ENCODE measurements at regions not wholly inside any gene's neighbourhood (a gene's known extent, or its start where the extent isn't known, plus 50 kb on each side); places are given as distances from the start of the nearest gene placed in this dataset.
"Not testable (repeated sequence)": the region's sequence is repeated elsewhere in the genome, so short reads cannot be mapped to it uniquely, and the experiment has no call there.

DNA sequence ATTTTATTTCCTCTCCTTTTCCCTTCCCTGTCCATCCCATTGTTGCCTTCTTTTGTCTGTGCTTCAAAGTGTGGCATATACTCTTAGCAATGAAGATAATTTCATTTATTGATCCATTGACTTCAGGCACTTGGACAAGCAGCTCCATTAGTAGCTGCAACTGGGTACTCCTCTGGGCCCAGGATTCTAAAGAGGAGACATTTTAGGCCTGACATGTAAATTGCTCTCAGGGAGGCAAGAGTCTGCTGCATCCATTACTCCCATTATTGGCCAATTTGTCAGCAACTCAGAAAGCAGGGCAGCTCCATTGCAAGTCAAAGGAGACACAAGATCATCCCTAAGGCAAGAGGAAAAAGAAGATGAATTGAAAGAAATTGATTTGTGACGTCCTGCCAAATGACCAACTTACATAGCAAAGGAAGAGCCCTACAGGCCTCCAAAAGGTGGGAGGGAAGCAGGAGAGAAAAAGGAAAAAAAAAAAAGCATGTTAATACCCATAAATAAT lies 1094.1 kb upstream of the FLRT2 start:
- DNase-seq (ENCODE audit: low read depth) = no peak

DNA sequence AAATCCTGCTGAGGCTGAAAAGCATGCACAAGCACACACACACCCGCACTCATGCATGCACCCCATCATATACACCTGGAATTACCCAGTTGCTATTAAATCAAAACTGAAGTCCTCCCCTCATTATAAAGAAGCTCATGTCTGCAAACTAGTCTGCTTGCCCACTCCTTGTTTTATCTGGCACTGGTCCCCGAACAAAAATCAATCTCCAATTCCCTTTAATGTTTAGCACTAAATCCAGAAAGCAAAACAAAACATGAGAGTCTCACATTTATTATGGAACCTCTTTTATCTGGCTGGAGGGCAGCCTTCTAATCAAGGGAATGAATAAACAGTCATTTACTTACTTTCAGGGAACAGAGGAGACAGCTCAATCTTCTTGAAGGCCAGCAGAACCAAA lies 1093.4 kb upstream of the FLRT2 start:
- no peak for DNase-seq (ENCODE audit: low read depth)

DNA sequence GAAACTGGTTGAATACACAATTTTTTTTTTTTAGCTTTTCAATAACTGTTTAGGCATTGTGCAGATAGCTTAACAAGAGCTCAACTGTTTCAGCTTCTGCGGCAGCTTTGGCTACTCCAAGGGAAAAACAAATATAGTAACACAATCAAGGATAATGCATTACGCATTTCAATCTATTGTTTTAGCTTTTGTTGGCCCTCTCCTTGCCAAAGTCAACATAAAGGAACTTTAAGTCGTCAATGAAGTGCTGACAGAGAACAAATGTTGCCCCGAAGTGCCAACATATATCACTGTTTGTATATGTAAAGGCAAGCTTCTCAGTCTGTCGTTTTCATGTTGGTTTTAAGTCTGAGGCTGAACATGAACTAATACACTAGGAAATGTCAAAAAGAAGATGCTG lies 1087.4 kb upstream of the FLRT2 start:
- no peak for DNase-seq (ENCODE audit: low read depth)

DNA sequence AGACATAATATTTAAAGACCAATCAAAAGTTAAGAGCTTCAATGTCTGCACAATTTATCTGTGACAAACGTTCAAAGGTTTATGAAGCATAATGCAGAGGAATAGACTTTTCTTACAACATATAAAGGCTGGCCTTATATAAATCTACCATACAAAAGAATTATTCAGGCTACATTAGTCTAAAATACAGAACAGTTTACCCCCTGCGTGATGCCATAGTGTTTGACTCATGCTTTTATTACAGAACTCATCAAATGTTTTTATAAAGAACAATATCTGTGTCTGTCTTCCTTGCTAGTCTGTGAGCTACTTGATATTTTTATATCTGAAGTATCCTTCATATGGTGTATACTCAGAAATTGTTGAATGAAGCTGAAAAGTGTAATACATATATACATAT lies 1084.5 kb upstream of the FLRT2 start:
- no peak for DNase-seq (ENCODE audit: low read depth)

DNA sequence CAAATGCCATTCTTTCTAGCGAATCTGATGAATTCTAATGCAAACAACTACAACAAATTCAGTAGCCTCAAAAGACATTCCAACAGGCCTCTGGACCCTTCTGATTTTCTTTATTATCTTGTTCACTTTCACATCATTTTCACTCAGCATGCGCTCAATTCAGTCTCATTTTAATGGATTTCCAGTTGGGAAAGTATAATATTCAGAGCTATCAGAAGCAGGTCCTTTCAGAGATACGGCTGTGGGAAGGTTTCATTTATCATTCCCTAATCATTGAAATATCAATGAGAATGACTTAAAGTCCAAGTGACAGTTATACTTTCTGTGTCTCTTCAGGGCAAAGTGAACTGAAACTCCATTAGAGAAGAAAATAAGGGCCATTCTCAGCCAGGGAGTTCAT lies 1083.7 kb upstream of the FLRT2 start:
- DNase-seq (ENCODE audit: low read depth) = no peak

DNA sequence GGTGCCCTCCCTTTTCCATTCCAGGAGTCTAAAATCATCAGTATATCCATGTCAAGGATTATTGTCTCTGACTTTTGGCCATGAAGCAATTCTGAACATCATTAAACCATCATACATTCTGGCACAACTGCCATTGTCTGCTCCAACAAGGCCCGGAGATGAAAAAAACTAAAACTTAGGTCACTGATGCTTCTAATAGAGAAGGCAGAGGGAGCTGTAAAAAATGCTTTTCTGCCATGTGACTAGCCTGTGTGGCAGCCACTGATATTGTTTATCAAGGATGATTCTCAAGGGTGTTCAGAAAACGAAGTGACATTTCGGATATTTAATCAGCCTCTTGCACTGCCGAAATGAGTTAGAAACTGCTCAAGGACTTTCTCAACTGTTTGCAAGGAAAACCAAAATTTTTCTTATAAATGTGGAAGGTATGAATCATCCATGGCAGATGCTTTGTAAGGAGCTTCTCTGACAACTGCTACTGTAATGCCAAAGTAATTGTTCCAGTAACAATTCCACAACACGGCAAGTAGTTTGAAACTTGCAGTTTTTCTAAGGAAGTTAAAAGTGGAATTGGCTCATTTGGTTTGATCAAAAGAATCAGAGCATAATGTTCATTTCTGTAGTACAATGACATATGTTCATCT lies 1076.5 kb upstream of the FLRT2 start:
- peak; percentile 51 for DNase-seq (ENCODE audit: low read depth)

DNA sequence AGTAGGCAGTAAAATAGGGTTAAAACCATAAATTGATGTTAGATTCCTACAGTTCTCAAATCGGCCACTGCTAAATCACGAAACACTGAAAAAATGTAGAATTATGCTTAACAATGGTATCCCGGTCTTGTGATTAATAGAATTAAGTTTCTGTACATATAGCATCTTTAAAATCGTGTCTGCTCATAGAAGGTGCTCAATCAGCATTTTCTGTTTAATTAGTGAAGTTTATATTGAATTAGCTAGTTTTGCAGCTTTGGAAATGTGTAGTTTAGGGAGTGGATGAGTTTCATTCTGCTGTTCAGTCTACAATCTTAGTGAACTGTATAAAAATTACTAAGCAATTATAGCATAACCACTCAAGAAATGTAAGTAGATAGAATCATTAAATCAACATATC lies 1075.8 kb upstream of the FLRT2 start:
- no peak for DNase-seq (ENCODE audit: low read depth)

DNA sequence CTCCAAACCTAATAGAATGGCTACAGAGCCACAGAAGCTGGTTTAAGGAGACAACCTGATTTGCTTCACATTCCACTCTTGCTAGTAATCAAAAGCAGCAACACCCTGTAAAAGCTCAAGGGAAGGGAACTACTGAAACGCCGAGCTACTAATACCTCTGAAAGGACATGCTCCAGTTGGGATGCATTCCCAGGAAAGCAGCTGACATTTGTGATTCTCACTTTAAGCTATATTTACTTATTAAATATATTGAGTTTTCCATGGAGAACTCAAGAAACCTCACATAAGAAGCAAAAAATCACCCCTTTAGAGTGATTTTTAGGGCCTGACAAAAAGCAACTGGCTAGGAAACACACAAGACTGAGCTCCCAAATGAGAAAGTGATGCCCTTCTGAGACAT lies 1073.0 kb upstream of the FLRT2 start:
- DNase-seq (ENCODE audit: low read depth) = no peak

DNA sequence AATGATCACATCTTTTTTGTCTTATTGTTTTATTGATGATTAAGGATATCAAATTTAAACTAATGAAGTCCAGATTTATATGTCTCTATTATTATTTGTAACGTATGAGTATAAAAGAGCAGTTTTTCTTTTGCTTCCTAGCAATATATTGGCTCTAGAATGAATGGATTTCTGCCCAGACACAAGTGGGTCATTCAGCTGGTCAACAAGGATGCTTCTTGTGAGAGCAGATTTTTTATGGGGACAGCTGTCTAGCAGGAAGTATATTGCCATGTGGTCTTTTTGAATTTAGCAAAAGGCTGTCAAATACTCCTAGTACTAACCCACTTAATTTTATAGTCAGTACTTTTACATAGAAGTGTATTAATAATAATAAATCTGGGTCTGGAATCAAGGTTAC lies 1071.1 kb upstream of the FLRT2 start:
- DNase-seq (ENCODE audit: low read depth) = no peak

DNA sequence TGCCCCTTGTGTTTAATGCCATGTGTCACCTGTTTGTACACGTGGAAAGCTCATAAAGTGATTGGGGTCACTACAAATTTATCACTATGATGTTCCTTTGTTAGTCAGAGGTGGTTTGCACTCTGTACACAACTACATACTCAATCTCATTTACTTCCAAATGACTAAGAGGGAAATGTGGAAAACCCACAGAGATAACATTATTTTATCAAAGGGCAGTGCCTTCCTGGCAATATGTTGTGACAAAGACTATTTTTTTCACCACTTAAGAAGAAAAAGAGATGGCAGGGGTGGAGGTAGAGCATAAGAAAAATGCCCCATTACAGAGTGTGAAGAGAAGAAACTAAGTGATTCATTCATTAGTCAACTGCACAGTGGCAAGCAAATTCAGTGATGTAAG lies 1064.1 kb upstream of the FLRT2 start:
- peak; percentile 35 for DNase-seq (ENCODE audit: low read depth)

DNA sequence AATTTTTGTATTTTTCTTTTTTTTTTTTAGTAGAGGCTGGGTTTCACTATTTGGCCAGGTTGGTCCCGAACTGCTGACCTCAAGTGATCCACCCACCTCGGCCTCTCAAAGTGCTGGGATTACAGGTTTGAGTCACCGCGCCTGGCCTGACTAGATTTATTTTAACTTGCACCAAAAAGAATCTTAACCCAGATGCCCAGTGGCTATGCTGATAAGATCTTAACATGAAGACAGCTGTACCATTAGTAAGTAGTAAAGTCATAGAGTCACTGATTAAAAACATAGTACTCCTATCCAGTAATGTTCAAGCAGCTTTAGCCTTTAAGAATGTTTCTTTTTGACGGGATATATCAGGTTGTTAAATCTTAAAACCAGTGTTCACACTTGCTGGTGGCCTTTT lies 1061.8 kb upstream of the FLRT2 start:
- peak; percentile 25 for DNase-seq (ENCODE audit: low read depth)

DNA sequence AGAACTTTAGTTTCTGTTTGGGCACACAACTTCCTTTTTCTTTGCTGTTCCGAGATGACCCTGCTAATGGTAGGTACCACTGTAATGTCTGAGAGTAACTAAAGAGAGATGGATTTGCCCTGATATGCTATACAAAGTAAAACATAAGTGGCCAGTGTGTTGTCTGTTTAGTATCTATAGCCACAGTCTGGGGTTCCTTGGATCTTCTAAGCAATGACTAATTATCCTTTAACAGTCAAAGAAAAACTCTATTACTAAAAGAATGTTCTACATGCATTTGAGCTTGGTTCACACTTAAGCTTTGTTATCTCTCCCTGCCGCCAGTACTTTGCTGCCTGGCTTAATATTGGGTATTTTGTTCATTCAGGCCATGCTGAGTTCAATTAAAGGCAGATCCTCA lies 1051.9 kb upstream of the FLRT2 start:
- peak; percentile 59 for DNase-seq (ENCODE audit: low read depth)

DNA sequence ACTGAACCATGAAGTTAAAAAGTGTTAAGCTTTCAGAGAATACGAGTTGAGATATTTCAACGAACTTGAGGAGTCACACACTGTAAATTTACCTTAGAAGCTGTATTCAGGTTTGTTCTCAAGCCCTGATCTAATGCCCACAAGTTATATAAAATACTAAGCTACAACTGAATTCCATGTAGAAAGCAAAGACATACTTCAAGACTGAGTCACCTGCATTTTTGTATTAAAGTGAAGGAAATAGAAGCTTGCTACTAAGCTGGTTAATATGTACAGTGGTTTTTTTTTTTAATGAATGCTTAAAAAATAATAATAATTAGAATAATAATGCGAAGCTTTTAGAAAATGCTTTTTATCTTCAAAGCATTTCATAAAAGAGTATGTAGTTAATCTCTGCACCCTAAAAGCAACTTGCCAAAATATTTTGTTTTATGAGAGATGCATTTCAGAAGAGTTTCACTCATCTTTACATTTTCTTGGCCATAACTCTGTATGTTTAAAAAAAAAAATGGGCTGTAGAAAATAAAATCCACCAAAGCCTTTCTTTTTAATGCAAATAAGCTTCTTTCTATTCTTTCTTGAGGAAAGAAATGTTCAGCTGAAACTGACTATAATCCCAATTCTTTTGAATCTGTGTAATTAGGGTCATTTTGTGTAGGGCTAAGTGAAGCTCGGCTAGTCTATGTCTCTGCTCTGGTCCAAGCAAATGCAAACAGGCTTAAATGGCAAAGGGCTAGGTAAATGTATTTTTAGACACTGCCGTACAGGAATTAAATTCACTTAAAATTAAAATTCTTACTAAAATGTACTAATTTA lies 1047.5 kb upstream of the FLRT2 start:
- peak; percentile 86 for DNase-seq (ENCODE audit: low read depth)

DNA sequence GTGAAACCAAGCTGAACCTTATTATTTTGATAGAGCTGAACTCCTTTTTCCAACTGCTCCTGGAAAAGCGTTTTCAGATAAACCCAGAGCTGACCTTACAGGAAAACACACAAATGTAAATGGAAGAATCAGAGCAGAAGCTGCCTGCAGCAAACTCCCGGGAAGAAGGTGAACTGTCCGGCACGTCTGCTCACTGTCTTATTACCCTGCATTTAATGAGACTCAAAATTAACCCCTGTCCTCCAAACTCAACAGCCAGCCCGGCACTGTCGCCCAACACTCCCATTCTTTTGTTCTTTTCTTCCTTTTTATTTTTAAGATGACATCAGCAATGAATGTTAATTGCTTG lies 1046.9 kb upstream of the FLRT2 start:
- no peak for DNase-seq (ENCODE audit: low read depth)

DNA sequence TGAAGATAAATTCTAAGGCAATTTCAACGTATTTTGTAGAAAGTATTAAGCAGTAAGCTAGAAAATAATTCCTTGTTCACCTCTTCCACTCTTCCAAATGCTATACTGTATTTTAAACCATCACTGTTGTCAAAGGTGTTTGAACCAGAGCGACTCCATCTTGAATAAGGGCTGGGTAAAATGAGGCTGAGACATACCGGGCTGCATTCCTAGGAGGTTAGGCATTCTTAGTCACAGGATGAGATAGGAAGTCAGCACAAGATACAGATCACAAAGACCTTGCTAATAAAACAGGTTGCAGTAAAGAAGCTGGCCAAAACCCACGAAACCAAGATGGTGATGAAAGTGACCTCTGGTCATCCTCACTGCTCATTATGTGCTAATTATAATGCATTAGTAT lies 1045.7 kb upstream of the FLRT2 start:
- DNase-seq (ENCODE audit: low read depth) = peak; percentile 23

DNA sequence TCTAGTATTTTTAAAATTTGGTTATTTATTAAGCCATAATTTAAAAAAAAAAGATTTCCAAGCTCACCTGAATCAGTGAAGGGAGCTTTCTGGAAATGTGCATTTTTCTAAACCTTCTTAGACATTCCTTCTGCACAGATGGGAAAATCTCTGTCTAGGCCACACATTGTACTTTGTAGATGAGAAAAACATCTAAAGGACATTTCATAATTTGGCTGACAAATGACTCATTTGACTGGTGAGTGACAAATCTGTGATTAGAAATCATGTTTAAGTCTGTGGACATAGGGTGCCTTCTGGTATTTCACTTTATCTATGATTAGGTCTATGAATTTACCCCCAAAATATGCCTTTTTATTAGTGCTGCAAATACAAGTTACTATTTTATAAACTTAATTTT lies 1044.9 kb upstream of the FLRT2 start:
- DNase-seq (ENCODE audit: low read depth) = peak; percentile 63

DNA sequence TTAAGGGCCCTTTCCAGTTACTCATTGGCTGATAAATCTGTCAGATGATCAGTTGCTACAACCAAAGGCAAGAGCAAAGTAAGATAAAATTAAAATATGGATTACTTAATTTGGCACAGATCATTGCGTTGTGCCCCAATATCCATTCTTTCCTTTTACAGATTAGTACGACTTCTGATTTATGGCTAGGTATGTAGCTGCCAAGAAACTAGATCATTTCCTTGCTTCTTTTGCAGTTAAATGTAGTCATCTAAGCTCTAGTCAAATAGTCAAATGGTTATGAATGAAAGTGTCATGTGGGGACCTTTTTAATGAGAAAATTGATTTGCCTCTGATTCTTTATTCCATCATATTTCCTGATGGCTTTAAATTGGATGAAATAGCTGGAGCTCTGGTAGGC lies 1039.9 kb upstream of the FLRT2 start:
- no peak for DNase-seq (ENCODE audit: low read depth)

DNA sequence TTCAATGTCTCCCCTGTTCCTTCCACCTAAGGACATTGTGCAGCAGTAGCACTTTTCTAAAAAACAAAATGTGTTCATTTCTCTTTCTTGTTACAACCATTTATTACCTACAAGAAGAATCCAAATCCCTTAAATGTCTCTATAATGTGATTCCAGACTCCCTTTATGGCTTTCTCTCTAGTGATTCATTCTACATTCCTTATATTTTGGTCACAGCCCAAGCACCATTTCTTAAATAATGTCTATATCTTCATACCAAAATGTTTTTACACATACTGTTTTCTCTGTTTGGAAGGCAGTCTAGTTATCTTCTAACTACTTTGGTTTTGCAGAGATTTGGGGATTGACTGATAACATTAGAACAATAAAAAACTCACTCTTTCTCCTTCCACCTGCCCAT lies 1037.3 kb upstream of the FLRT2 start:
- DNase-seq (ENCODE audit: low read depth) = peak; percentile 18

DNA sequence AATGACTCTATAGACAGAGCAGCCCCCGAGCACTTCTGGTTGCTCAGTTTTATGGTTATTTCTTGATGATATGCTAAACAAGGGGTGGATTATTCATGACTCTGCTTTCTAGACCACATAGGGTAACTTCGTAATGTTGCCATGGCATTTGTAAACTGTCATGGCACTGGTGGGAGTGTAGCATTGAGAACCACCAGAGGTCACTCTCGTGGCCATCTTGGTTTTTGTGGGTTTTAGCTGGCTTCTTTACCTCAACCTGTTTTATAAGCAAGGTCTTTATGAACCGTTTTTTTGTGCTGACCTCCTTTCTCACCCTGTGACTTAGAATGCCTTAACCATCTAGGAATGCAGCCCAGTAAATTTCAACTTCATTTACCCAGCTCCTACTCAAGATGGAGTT lies 1036.2 kb upstream of the FLRT2 start:
- peak; percentile 23 for DNase-seq (ENCODE audit: low read depth)

DNA sequence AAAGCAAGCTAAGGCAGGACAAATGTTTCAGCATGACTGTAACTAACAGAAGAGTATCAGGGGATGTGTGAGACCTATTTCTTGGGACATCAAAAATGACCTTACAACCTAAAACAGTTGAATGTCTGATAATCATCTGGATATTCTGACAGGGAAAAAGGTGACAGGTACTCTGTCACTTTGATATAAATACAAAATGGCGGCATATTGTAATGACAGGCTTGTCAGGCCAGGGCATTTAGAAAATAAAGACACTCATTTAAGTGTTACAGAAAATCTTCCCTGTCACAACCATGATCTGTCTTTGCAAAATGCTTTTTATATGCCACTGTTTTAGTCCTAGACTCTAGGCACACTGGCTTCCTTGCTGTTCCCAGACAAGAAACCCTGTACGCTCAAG lies 1033.3 kb upstream of the FLRT2 start:
- DNase-seq (ENCODE audit: low read depth) = no peak

DNA sequence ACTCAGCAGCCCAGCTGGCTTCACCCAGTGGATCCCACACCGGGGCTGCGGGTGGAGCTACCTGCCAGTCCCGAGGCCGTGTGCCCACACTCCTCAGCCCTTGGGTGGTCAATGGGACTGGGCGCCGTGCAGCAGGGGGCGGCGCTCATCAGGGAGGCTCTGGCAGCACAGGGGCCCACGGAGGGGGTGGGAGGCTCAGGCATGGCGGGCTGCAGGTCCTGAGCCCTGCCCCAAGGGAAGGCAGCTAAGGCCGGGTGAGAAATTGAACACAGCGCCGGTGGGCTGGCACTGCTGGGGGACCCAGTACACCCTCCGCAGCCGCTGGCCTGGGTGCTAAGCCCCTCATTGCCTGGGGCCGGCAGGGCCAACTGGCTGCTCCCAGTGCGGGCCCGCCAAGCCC lies 1017.1 kb upstream of the FLRT2 start:
- DNase-seq (ENCODE audit: low read depth) = not testable (repeated sequence)

DNA sequence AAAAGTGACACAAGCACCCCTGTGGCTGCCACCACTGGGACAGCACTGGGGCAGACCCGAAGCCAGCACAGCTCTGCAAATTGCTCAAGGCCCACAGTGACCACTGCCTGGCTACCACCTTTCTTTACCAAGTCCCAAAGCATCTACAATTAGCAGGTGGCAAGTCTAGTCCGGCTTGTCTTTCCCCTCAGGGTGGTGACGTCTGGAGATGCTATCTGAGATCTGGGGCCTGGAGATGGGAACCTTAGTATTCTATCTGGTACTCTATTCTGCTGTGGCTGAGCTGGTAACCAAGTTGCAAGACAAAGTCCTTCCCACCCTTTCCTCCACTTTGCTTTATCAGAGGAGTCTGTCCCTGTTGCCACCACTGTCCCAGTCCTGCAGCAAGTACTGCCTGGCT lies 1010.1 kb upstream of the FLRT2 start:
- DNase-seq (ENCODE audit: low read depth) = no peak

DNA sequence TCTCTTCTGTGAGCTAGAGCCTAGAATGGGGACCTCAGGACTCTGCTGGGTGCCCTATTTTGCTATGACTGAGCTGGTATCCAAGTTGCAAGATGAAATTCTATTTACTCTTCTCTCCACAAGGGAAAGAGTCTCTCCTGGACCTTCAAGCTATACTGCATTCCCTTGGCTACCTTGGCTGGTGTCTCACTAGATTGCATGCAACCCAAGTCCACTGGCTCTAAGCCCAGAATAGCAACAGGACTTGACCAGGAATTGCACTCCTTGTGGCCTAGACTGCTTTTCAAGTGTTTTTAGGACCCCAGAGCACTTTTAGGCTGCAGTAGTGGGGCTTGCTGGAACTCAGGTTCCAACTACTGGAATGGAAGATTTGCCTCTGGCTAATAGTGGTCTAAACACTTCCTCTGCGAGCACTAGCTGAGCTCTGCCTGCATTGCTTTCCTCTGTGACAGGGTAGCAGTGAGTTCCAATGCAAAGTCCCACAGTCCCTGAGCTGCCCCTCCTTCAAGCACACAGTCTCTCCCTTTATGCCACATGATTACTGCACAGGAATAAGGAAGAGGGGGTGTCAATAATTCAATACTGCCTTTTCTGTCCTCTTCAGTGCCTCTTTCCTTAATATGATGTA lies 1009.1 kb upstream of the FLRT2 start:
- peak; percentile 65 for DNase-seq (ENCODE audit: low read depth)

Measured in iris pigment epithelial cell (primary cell).